Fibroblast of the conjunctiva (primary cell): ENCODE measurements at regions not wholly inside any gene's neighbourhood (a gene's known extent, or its start where the extent isn't known, plus 50 kb on each side); places are given as distances from the start of the nearest gene placed in this dataset.

Experiments used
- DNase-seq: peaks from one replicate; pipeline ENCODE4 v3.0.0-alpha.2; 2010; ENCODE audit warnings: low read depth

- DNase-seq, result no peak
These were observed 50.8 kb upstream of the KLHL13 start for GRCh38 chrX:118167361-118167760.

DNA sequence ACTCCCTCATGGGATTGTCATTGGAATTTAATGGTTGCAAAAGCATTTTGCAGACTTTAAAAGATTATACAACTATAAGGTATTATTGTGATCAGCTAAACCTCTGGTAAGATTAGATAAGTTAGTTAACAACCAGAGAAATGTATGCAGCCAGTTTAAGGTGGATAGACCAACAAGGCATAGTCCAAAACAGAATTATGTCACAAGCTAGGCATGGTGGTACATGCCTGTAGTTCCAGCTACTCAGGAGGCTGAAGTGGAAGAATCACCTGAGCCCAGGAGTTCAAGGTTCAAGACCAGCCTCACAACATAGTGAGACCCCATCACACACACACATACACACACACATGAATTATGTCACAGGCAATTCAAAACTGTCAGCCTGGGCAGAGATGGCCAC, 54.7 kb upstream of the KLHL13 start:
- DNase-seq, result no peak

DNA sequence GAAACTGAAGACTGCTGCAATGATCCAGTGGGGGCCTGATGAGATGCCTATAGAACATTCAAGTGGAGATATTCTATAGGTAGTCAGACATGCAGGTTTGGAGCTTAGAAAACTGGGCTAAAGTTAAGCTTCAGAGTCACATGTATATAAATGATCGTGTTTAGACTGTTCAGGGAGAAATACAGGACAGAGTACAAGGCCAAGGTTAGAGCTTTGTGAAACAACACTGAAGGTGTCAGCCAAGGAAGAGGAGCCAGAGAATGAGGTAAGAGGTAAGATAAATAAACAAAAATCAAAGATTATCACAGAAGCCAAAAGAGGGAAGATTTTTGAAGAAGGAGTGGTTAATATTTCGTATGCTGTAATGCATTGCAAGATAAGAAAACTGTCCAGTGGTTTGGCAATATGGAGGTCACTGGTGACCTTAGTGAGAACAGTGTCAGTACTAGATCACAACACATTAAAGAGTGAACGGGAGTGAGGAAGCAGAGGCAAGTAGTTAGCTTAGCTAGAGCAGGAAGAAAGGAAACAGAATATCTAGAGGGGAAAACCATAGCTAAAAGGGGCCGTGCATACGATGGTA, 58.0 kb upstream of the KLHL13 start:
- no peak for DNase-seq

GRCh38 chrX:118177708-118178107, 61.1 kb upstream of the KLHL13 start:
- no peak for DNase-seq

GRCh38 chrX:118178450-118178849, 61.8 kb upstream of the KLHL13 start:
- DNase-seq, result no peak

GRCh38 chrX:118179161-118179560, 62.6 kb upstream of the KLHL13 start:
- no peak for DNase-seq

- DNase-seq, result no peak
These were observed 63.1 kb upstream of the KLHL13 start for GRCh38 chrX:118179718-118180117.

DNA sequence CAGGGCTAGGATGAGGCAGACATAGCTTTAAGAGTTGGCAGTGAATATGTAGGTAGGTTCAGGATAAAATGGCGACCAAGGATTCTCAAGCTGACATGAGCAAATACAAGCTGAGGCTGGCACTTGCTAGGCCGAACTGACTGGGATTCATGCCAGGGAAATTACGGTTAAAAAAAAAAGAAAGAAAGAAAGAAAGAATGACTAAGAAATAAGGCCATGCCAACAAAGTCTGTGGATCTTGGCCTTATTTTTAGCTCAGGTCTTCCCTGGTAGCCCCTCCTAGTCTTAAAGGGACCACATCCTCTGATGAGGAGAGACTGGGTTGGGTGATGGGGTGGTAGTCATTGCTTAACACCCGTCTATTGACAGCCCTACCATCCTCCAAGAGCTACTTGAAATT, 64.4 kb upstream of the KLHL13 start:
- peak; percentile 21 for DNase-seq

DNA sequence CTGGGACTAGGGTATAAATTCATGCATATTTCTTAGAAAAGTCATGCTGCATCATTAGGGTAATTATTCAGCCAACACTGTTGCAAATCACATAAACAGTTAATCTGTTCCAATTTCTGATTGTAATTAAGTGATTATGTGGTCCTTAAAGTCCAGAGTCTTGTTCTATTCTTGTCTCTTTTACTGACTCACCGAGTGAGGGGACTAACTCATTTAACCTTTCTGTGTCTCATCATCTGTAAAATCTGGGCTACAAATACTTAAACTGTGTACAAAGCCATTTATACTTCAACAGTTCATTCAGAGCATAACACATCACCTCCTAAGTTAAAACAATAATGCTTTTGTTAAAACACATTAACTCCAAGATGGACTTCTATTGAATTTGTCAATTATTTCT, 65.4 kb upstream of the KLHL13 start:
- no peak for DNase-seq

GRCh38 chrX:118182681-118183080, 66.1 kb upstream of the KLHL13 start:
- no peak for DNase-seq

- DNase-seq, result no peak
These were observed 67.0 kb upstream of the KLHL13 start for GRCh38 chrX:118183606-118184005.

GRCh38 chrX:118187100-118187499, 70.5 kb upstream of the KLHL13 start:
- no peak for DNase-seq

- no peak for DNase-seq
These were observed 72.4 kb upstream of the KLHL13 start for GRCh38 chrX:118189000-118189399.

DNA sequence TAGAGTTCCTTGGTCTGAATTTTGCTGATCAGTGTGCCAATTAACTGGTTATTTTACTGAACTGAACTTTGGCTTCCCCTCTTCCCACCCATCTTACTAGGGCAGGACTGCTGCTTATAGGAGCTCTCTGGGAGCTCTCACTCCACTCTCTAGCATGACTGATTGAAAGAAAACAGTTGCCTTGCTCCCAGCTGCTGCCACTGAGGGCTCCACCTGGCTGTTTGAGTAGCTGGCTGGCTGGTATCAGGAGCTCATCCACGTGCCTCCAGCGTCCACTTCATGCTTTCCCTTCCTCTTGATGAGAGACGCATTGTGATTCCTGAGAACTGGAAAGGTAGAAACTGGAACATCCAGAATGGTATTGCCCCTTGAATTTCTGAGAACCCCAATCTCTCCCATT, 73.0 kb upstream of the KLHL13 start:
- no peak for DNase-seq

DNA sequence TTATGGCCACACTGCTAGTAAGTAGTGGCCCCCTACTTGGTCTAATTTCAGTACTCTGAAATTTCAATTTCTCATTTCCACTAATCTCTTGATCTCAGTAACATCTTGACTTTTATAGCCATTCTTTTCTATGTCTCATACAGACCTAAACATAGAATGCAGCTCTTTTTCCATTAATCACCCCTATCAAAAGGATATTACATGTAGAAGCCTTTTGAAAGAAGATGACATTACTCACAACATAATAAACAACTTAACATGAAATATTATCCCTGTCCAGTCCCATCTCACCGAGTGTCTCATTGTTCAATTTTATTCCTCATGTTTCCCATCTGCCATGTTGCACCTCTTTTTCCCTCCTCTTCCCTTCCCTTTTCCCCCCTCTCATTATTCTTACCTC, 81.1 kb upstream of the KLHL13 start:
- DNase-seq, result no peak

DNA sequence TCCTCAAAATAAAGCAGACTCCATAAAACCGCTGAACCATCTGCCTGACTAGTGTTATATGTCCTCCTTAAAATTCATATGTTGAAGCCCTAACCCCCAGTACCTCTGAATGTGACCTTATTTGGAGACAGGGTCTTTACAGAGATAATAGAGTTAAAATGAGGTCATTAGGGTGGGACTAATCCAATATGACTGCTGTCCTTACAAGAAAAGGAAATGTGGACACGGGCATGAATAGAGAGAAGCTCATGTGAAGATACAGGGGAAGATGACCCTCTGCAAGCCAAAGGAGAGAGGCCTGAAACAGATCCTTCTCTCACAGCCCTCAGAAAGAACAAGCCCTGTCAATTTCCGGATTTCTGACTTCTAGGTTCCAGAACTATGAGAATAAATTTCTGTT, 82.0 kb upstream of the KLHL13 start:
- DNase-seq, result no peak

GRCh38 chrX:118199997-118200396, 83.4 kb upstream of the KLHL13 start:
- no peak for DNase-seq

GRCh38 chrX:118205421-118206395, 89.1 kb upstream of the KLHL13 start:
- DNase-seq, result no peak

DNA sequence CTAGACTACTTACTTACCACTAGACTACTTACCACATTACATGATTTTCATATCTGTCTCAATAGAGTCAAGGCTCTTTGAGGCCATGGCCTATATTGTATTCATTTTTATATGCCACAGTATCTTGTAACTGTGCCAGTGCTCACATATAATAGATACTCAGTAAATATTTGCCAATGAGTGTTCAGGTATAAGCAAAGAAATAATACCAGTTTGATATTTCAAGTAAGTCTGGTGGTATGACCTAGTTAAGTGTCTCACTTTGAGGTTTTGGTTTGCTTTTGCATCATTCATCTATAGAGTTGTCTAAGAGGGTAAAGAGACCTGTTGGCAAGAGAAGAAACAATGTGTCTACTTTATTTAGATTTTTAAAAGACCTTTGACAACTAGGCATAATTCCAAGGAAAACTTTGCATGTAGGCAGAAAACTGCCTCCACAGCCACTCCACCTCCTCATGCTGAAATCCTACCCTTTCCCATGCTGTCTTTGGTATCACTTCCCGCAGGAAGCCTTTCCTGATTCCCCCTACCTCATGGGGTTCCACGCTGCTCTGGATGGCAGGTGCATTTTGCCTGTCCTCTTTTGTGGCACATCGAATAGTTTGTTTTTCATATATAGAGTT, 91.3 kb upstream of the KLHL13 start:
- DNase-seq, result no peak

- DNase-seq, result no peak
These were observed 91.9 kb upstream of the KLHL13 start for GRCh38 chrX:118208481-118208880.

DNA sequence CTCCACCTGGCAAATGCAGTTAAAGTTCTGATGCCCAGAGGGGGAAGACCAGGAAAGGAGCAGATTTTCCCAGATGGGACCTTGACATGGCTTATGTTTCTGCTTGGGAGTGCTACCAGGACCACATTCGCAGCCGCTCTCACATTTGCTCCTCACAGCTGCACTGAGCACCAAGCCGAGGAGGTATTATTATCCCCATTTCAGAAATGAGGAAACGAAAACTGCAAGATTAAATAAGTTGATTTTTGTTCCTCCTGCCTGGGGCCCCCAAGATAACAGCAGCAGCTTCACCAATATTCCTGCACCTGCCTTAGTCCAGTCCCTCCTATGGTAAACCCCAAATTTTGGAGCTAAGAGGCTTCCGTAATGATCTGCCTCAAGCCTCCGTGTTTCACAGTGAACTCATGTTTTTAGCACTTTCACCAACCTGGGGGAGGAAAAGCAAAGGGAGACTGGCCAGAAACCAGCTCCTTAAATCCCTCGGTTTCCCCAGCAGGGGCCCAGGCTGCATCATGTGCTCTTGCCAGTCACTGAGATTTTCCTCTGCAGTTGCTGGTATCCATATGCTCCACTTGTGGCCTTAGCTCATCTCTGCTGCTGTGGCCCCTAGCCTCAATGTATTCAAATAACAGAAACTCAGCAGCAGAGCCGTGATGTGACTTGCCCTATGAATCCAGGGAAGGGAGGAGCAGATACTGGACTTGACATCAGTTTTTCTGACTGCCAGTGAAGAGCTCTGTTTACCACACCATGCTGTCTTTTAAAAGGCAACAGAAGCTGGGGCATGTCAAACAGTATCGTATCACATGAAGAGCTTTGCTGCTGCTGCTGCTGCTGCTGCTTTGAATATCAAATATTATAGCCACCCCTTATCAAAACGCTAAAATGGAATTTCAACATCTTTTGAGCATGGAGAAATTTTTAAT, 95.5 kb upstream of the KLHL13 start:
- no peak for DNase-seq

DNA sequence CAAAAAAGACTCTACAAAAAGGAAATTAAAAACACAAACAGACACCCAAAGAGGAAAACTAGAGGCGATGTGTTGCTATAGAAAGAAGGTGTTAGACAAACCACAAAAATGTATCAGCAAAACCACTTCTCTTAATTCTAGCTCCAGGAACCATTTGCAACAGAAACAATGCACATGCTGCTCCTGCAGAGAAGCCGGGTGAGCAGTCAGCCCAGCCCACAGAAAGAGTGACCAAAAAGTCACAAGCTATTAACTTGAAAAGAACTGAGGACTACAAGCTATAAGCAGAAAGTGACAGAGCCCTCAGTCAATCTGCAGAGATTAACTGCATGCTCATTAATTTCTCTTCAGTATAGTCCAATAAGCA, 96.2 kb upstream of the KLHL13 start:
- DNase-seq, result no peak
